GM12878 (cell line): ENCODE measurements at regions not wholly inside any gene's neighbourhood (a gene's known extent, or its start where the extent isn't known, plus 50 kb on each side); places are given as distances from the start of the nearest gene placed in this dataset.

Experiments
- ATAC-seq: fragments of 200-7000 bp; cut with Tn5 transposase; 3 replicates; pipeline ENCODE4 v1.9.1; 2020; ENCODE audit warnings: mild to moderate bottlenecking, moderate library complexity
- BruUV-seq: library from RNA; stranded (reverse); fragments of 400-500 nt; replicated peaks from 2 replicates; lab custom pipeline; 2021; lab: Mats Ljungman, UMichigan
- CTCF ChIA-PET: fragments of 300-600 bp; sonication (Branson Sonifier 250); formaldehyde crosslinking; extraction: SDS; loops from one replicate; lab custom pipeline; 2021; ENCODE audit warnings: inconsistent platforms; lab: Yijun Ruan, JAX
- POLR2A ChIA-PET: fragments of 350-600 bp; formaldehyde crosslinking; extraction: SDS; loops from one replicate; lab custom pipeline; 2021; ENCODE audit warnings: inconsistent platforms; lab: Charles Lee
- RAD21 ChIA-PET: fragments of 300-600 bp; sonication (Branson Sonifier 250); formaldehyde crosslinking; loops from one replicate; lab custom pipeline; 2023; ENCODE audit warnings: antibody characterized with exemption; ENCODE audit not compliant: unreplicated experiment; lab: Charles Lee
- SMC1A ChIA-PET: fragments of 300-600 bp; sonication (Branson Sonifier 250); formaldehyde crosslinking; loops from one replicate; lab custom pipeline; 2023; ENCODE audit not compliant: unreplicated experiment, uncharacterized antibody; lab: Charles Lee
- DNase-seq: peaks from one replicate; pipeline ENCODE4 v3.0.0-alpha.2; 2011; ENCODE audit warnings: low read depth, low spot score
- FAIRE-seq: peaks from 3 replicates; lab custom pipeline; 2011; peaks lifted over from hg19 to GRCh38; lab: Jason Lieb, UNC
- H2AFZ ChIP-seq: 2 replicates; pipeline ENCODE4 v1.6.0; 2011; ENCODE audit warnings: low read depth, low read length, control low read depth; ENCODE audit not compliant: control insufficient read depth
- H3K27ac ChIP-seq: 2 replicates; pipeline ENCODE4 v1.5.1; 2011; ENCODE audit warnings: control low read depth; ENCODE audit not compliant: control insufficient read depth, insufficient read depth
- H3K27me3 ChIP-seq, 2 experiments: replicated peaks in 1 of 2; 2 replicates each; pipeline versions ENCODE4 v1.6.0 to v1.6.1; 2011; ENCODE audit warnings: low read length in 1 of 2; ENCODE audit not compliant: control insufficient read depth in 2 of 2, insufficient read depth in 2 of 2
- H3K36me3 ChIP-seq, 2 experiments: 2 replicates each; pipeline ENCODE4 v1.5.1; 2011; ENCODE audit warnings: low read length in 1 of 2; ENCODE audit not compliant: control insufficient read depth in 2 of 2, insufficient read depth in 2 of 2
- H3K4me1 ChIP-seq: 2 replicates; pipeline ENCODE4 v1.6.1; 2011; ENCODE audit warnings: mild to moderate bottlenecking, low read length, moderate library complexity, mixed read lengths; ENCODE audit not compliant: control insufficient read depth, insufficient read depth
- H3K4me2 ChIP-seq: 2 replicates; pipeline ENCODE4 v1.6.0; 2011; ENCODE audit warnings: control low read depth; ENCODE audit not compliant: control insufficient read depth, insufficient read depth
- H3K4me3 ChIP-seq: fragments of 200-600 bp; sonication (generic); 2 replicates; pipeline ENCODE4 v1.5.1; 2016
- H3K79me2 ChIP-seq: 2 replicates; pipeline ENCODE4 v1.6.0; 2011; ENCODE audit warnings: low read length; ENCODE audit not compliant: control insufficient read depth, insufficient read depth
- H3K9ac ChIP-seq: 2 replicates; pipeline ENCODE4 v1.8.0; 2011; ENCODE audit warnings: low read length, control low read depth, mixed read lengths; ENCODE audit not compliant: control insufficient read depth, insufficient read depth
- H3K9me3 ChIP-seq: replicated peaks from 3 replicates; pipeline ENCODE4 v1.5.1; 2011; ENCODE audit warnings: mild to moderate bottlenecking, low read length; ENCODE audit not compliant: control insufficient read depth, insufficient read depth
- H4K20me1 ChIP-seq: 2 replicates; pipeline ENCODE4 v1.6.0; 2011; ENCODE audit not compliant: control insufficient read depth, insufficient read depth
- BRCA1 ChIP-seq: IDR thresholded peaks from 2 replicates; pipeline ENCODE4 v1.6.1; 2011; ENCODE audit warnings: low read depth, low read length, improper control_type of control experiment
- FOXM1 ChIP-seq: IDR thresholded peaks from 2 replicates; pipeline ENCODE4 v1.6.1; 2012; ENCODE audit warnings: low read depth, mild to moderate bottlenecking, inconsistent platforms, low read length, moderate library complexity
- GATAD2B ChIP-seq: fragments of 450-650 bp; conservative IDR thresholded peaks from 2 replicates; pipeline ENCODE4 v1.6.1; 2017; ENCODE audit warnings: low read depth, mild to moderate bottlenecking, moderate library complexity
- HDAC6 ChIP-seq: fragments of 200-600 bp; sonication (generic); IDR thresholded peaks from one replicate; pipeline ENCODE4 v1.8.0; 2017; ENCODE audit warnings: antibody characterized with exemption; ENCODE audit not compliant: unreplicated experiment
- KAT2A ChIP-seq: conservative IDR thresholded peaks from 2 replicates; pipeline ENCODE4 v1.6.1; 2011; ENCODE audit warnings: low read depth, low read length; ENCODE audit not compliant: control insufficient read depth
- POLR2AphosphoS2 ChIP-seq: IDR thresholded peaks from 2 replicates; pipeline ENCODE4 v1.6.1; 2011; ENCODE audit warnings: low read depth, mild to moderate bottlenecking, low read length, improper control_type of control experiment, moderate library complexity
- POU2F2 ChIP-seq: IDR thresholded peaks from 3 replicates; pipeline ENCODE4 v1.6.1; 2011; ENCODE audit warnings: low read depth, mild to moderate bottlenecking, low read length, borderline replicate concordance
- RBBP5 ChIP-seq: fragments of 200-600 bp; sonication (generic); conservative IDR thresholded peaks from 2 replicates; pipeline ENCODE4 v1.6.1; 2016
- STAT3 ChIP-seq: IDR thresholded peaks from 2 replicates; pipeline ENCODE4 v1.6.1; 2011; ENCODE audit warnings: low read depth, low read length, improper control_type of control experiment
- USF1 ChIP-seq: IDR thresholded peaks from 2 replicates; pipeline ENCODE4 v1.6.1; 2011; ENCODE audit warnings: borderline replicate concordance, low read depth, mild to moderate bottlenecking, moderate library complexity, mixed read lengths, low read length; ENCODE audit not compliant: insufficient read depth; ENCODE audit errors: extremely low read length
- YBX1 ChIP-seq: fragments of 450-650 bp; IDR thresholded peaks from 2 replicates; pipeline ENCODE4 v1.6.1; 2016; ENCODE audit warnings: antibody characterized with exemption
- ZBED1 ChIP-seq: IDR thresholded peaks from 2 replicates; pipeline ENCODE4 v1.6.1; 2016; ENCODE audit warnings: borderline replicate concordance
- ZNF24 ChIP-seq: fragments of 450-650 bp; IDR thresholded peaks from 2 replicates; pipeline ENCODE4 v1.6.1; 2017; ENCODE audit warnings: antibody characterized with exemption, mild to moderate bottlenecking
- ZNF687 ChIP-seq: fragments of 450-650 bp; IDR thresholded peaks from 2 replicates; pipeline ENCODE4 v1.6.1; 2017; ENCODE audit warnings: mild to moderate bottlenecking, moderate library complexity
- WGBS: methylation state at CpG from one replicate; pipeline ENCODE4 v1.1.6; 2016; ENCODE audit warnings: low lambda C conversion rate; ENCODE audit not compliant: insufficient replicate concordance, insufficient coverage; ENCODE audit errors: missing lambda C conversion rate; 5-methylcytosine and 5-hydroxymethylcytosine counted together
- in situ Hi-C: fragments of 300-500 bp; cut with MboI; formaldehyde crosslinking; loops from 9 replicates; pipeline ENCODE4 v1.14.3; 2018; ENCODE audit warnings: mixed read lengths
- intact Hi-C: fragments of 100-400 bp; cut with micrococcal nuclease; formaldehyde crosslinking; loops from one replicate; pipeline ENCODE4 v1.14.2; 2022; ENCODE audit not compliant: unreplicated experiment

- SMC1A ChIA-PET: no interaction called here
- POLR2A ChIA-PET: no interaction called here
- BruUV-seq: no TSS peak
- DNase-seq (no peak), ATAC-seq (no peak), FAIRE-seq (no peak)
- CTCF ChIA-PET: no interaction called here
- Histone ChIP-seq H2AFZ (no peak overlapping the region), H3K4me1 (no peaks in the 10 kb centered on the region), H3K27ac (no peak overlapping the region), H3K9me3 (no peaks in the 10 kb centered on the region), H3K36me3 (no peaks in the 10 kb centered on the region), H3K27me3 (no peaks in the 10 kb centered on the region), H3K9ac (no peak overlapping the region), H4K20me1 (no peaks in the 10 kb centered on the region), H3K79me2 (no peaks in the 10 kb centered on the region), H3K4me3 (no peak overlapping the region), H3K4me2 (no peak overlapping the region)
- intact Hi-C loops (no loop called here), in situ Hi-C loops (no loop called here)
- TF ChIP-seq BRCA1: no peak
- no peak for TF ChIP-seq ZNF24
- TF ChIP-seq ZBED1: no peak
- TF ChIP-seq FOXM1: no peak
- no peak for TF ChIP-seq ZNF687
- no peak for TF ChIP-seq POU2F2
- TF ChIP-seq STAT3: no peak
- no peak for TF ChIP-seq YBX1
- TF ChIP-seq RBBP5: no peak
- no peak for TF ChIP-seq KAT2A
- TF ChIP-seq HDAC6: no peak
- TF ChIP-seq POLR2AphosphoS2: no peak
- TF ChIP-seq USF1: no peak
- no peak for TF ChIP-seq GATAD2B
- 59% methylated on average over 4 of the region's 4 CpGs for WGBS
- RAD21 ChIA-PET: no interaction called here
These were observed 473.3 kb upstream of the MKI67 start for GRCh38 chr10:128599538-128599937.
